H1 (cell line): ENCODE measurements at regions not wholly inside any gene's neighbourhood (a gene's known extent, or its start where the extent isn't known, plus 50 kb on each side); places are given as distances from the start of the nearest gene placed in this dataset.

Experiments
- CTCF ChIA-PET: fragments of 300-600 bp; sonication (Branson Sonifier 250); formaldehyde crosslinking; loops from one replicate; lab custom pipeline; 2021; ENCODE audit not compliant: partially characterized antibody; lab: Charles Lee
- POLR2A ChIA-PET: fragments of 300-600 bp; sonication (Branson Sonifier 250); formaldehyde crosslinking; loops from one replicate; lab custom pipeline; 2021; ENCODE audit warnings: inconsistent platforms; ENCODE audit not compliant: partially characterized antibody; lab: Charles Lee
- DNase-seq, 2 experiments: peaks; one replicate each; pipeline versions ENCODE4 v3.0.0 to v3.0.0-alpha.2; 2010 to 2022; ENCODE audit warnings: low spot score in 2 of 2, low read depth in 1 of 2, mixed read lengths in 1 of 2
- FAIRE-seq: peaks from 2 replicates; lab custom pipeline; 2011; peaks lifted over from hg19 to GRCh38; lab: Jason Lieb, UNC
- H2AFZ ChIP-seq: 2 replicates; pipeline ENCODE4 v1.8.1; 2012; ENCODE audit warnings: low read length, inconsistent platforms
- H2AK5ac ChIP-seq: 2 replicates; pipeline ENCODE4 v1.6.1; 2013; ENCODE audit warnings: low read depth, low read length
- H2BK120ac ChIP-seq: replicated peaks from 2 replicates; pipeline ENCODE3; 2013; ENCODE audit warnings: low read depth, low read length, inconsistent platforms
- H2BK12ac ChIP-seq: 2 replicates; pipeline ENCODE4 v1.6.1; 2013; ENCODE audit warnings: low read depth, low read length
- H2BK15ac ChIP-seq: 2 replicates; pipeline ENCODE4 v1.6.1; 2013; ENCODE audit warnings: low read length
- H2BK20ac ChIP-seq: 2 replicates; pipeline ENCODE4 v1.6.1; 2013; ENCODE audit warnings: low read length
- H2BK5ac ChIP-seq: 2 replicates; pipeline ENCODE4 v1.6.1; 2013; ENCODE audit warnings: low read depth, low read length
- H3K14ac ChIP-seq: 2 replicates; pipeline ENCODE4 v1.6.1; 2013; ENCODE audit warnings: inconsistent platforms; ENCODE audit not compliant: insufficient read length
- H3K18ac ChIP-seq: 2 replicates; pipeline ENCODE4 v1.6.1; 2013; ENCODE audit warnings: low read length; ENCODE audit errors: extremely low read depth
- H3K23ac ChIP-seq: 2 replicates; pipeline ENCODE4 v1.6.1; 2013; ENCODE audit warnings: inconsistent platforms; ENCODE audit not compliant: insufficient read length
- H3K23me2 ChIP-seq: 2 replicates; pipeline ENCODE4 v1.6.1; 2013; ENCODE audit warnings: low read depth, low read length
- H3K27ac ChIP-seq: 2 replicates; pipeline ENCODE4 v1.6.1; 2011; ENCODE audit warnings: low read depth, low read length, inconsistent platforms
- H3K27me3 ChIP-seq, 4 experiments: replicated peaks in 1 of 4; 1 replicate in 1 of 4; 2 replicates in 3 of 4; pipeline versions ENCODE4 v1.6.1 to v1.8.1; 2011 to 2013; ENCODE audit warnings: low read length in 3 of 4, mild to moderate bottlenecking in 3 of 4, inconsistent platforms in 2 of 4, mixed read lengths in 2 of 4, moderate library complexity in 1 of 4; ENCODE audit not compliant: control insufficient read depth in 3 of 4, insufficient read depth in 3 of 4; ENCODE audit errors: extremely low read depth in 1 of 4
- H3K36me3 ChIP-seq, 4 experiments: 2 replicates each; pipeline versions ENCODE4 v1.6.1 to v1.8.1; 2011 to 2013; ENCODE audit warnings: mild to moderate bottlenecking in 4 of 4, low read length in 3 of 4, moderate library complexity in 2 of 4, control low read depth in 1 of 4, inconsistent platforms in 1 of 4; ENCODE audit not compliant: insufficient read depth in 4 of 4, control insufficient read depth in 2 of 4
- H3K4ac ChIP-seq: replicated peaks from 2 replicates; pipeline ENCODE3; 2013; ENCODE audit warnings: low read length, low read depth, mixed read lengths, inconsistent platforms; ENCODE audit not compliant: insufficient read length
- H3K4me1 ChIP-seq, 4 experiments: replicated peaks in 1 of 4; 1 replicate in 1 of 4; 2 replicates in 3 of 4; pipeline versions ENCODE4 v1.6.1 to v1.8.1; 2011 to 2013; ENCODE audit warnings: low read length in 3 of 4, inconsistent platforms in 2 of 4, mixed read lengths in 1 of 4; ENCODE audit not compliant: insufficient read depth in 4 of 4, control insufficient read depth in 3 of 4
- H3K4me2 ChIP-seq, 2 experiments: 2 replicates each; pipeline versions ENCODE4 v1.6.1 to v1.8.1; 2011 to 2013; ENCODE audit warnings: low read depth in 2 of 2, low read length in 2 of 2, control low read depth in 1 of 2, inconsistent platforms in 1 of 2, mild to moderate bottlenecking in 1 of 2; ENCODE audit not compliant: insufficient read depth in 1 of 2
- H3K4me3 ChIP-seq, 4 experiments: fragments of 200-600, 300-600 bp in 1 of 4; sonication (generic), shearing (Covaris generic), sonication (Bioruptor Twin) in 1 of 4; 2 replicates each; pipeline versions ENCODE4 v1.5.1 to v1.8.1; 2011 to 2016; ENCODE audit warnings: low read length in 4 of 4, low read depth in 3 of 4, control low read depth in 2 of 4, inconsistent platforms in 2 of 4, mild to moderate bottlenecking in 2 of 4, mixed read lengths in 1 of 4, moderate library complexity in 1 of 4; ENCODE audit not compliant: insufficient read depth in 2 of 4; ENCODE audit errors: extremely low read depth in 1 of 4
- H3K56ac ChIP-seq: replicated peaks from 2 replicates; pipeline ENCODE3; 2013; ENCODE audit warnings: low read depth, mild to moderate bottlenecking, mixed read lengths, low read length, inconsistent platforms; ENCODE audit not compliant: insufficient read length
- H3K79me1 ChIP-seq: 2 replicates; pipeline ENCODE4 v1.6.1; 2013; ENCODE audit warnings: low read depth, low read length, control low read depth
- H3K79me2 ChIP-seq, 2 experiments: 2 replicates each; pipeline versions ENCODE4 v1.6.1 to v1.8.1; 2012 to 2013; ENCODE audit warnings: low read length in 2 of 2, mild to moderate bottlenecking in 2 of 2, inconsistent platforms in 1 of 2; ENCODE audit not compliant: insufficient read depth in 2 of 2, control insufficient read depth in 1 of 2
- H3K9ac ChIP-seq, 4 experiments: replicated peaks in 1 of 4; 1 replicate in 1 of 4; 2 replicates in 3 of 4; pipeline versions ENCODE4 v1.6.1 to v1.8.1; 2011 to 2013; ENCODE audit warnings: low read depth in 3 of 4, low read length in 3 of 4, control low read depth in 2 of 4, mild to moderate bottlenecking in 2 of 4, moderate library complexity in 2 of 4, inconsistent platforms in 1 of 4; ENCODE audit errors: extremely low read depth in 1 of 4
- H3K9me3 ChIP-seq, 2 experiments: 2 replicates each; pipeline versions ENCODE4 v1.6.1 to v1.8.1; 2012 to 2013; ENCODE audit warnings: mild to moderate bottlenecking in 2 of 2, moderate library complexity in 2 of 2, control low read depth in 1 of 2, inconsistent platforms in 1 of 2, low read depth in 1 of 2, low read length in 1 of 2, mixed read lengths in 1 of 2; ENCODE audit not compliant: insufficient read depth in 2 of 2
- H4K20me1 ChIP-seq, 2 experiments: replicated peaks in 1 of 2; 2 replicates each; pipeline versions ENCODE3 to v1.8.1; 2011 to 2013; ENCODE audit warnings: inconsistent platforms in 2 of 2, low read length in 2 of 2, mild to moderate bottlenecking in 1 of 2; ENCODE audit not compliant: insufficient read depth in 2 of 2, control insufficient read depth in 1 of 2
- H4K5ac ChIP-seq: 2 replicates; pipeline ENCODE4 v1.6.1; 2013; ENCODE audit warnings: low read length, low read depth, mixed read lengths, inconsistent platforms; ENCODE audit not compliant: insufficient read length
- H4K8ac ChIP-seq: 2 replicates; pipeline ENCODE4 v1.8.0; 2013; ENCODE audit warnings: mild to moderate bottlenecking, moderate library complexity, low read length, inconsistent platforms; ENCODE audit not compliant: insufficient read depth; ENCODE audit errors: extremely low read depth
- H4K91ac ChIP-seq: replicated peaks from 2 replicates; pipeline ENCODE3; 2013; ENCODE audit warnings: low read length, mixed read lengths, inconsistent platforms; ENCODE audit not compliant: insufficient read length
- BRCA1 ChIP-seq: IDR thresholded peaks from 2 replicates; pipeline ENCODE4 v1.6.1; 2012; ENCODE audit warnings: low read depth, low read length, improper control_type of control experiment
- POLR2A ChIP-seq, 2 experiments: IDR thresholded peaks; 1 replicate in 1 of 2; 2 replicates in 1 of 2; pipeline ENCODE4 v1.6.1; 2011; ENCODE audit warnings: low read depth in 2 of 2, low read length in 2 of 2, mild to moderate bottlenecking in 2 of 2; ENCODE audit errors: control extremely low read depth in 1 of 2
- SIX5 ChIP-seq: IDR thresholded peaks from 2 replicates; pipeline ENCODE4 v1.6.1; 2011; ENCODE audit warnings: mild to moderate bottlenecking, low read depth, low read length
- SP1 ChIP-seq: IDR thresholded peaks from 2 replicates; pipeline ENCODE4 v1.6.1; 2011; ENCODE audit warnings: low read depth, low read length
- ZNF274 ChIP-seq: IDR thresholded peaks from 2 replicates; pipeline ENCODE4 v1.7.0; 2012; ENCODE audit warnings: low read length, borderline replicate concordance; ENCODE audit errors: extremely low read depth
- WGBS, 2 experiments: shearing (Covaris generic) in 1 of 2; methylation state at CpG; one replicate each; pipeline versions ENCODE4 v1.1.6 to v1.1.7; 2013 to 2015; ENCODE audit warnings: low lambda C conversion rate in 2 of 2, mixed read lengths in 2 of 2, inconsistent platforms in 1 of 2, low coverage in 1 of 2, missing lambda C conversion rate in 1 of 2; ENCODE audit not compliant: insufficient replicate concordance in 2 of 2, insufficient coverage in 1 of 2, insufficient read length in 1 of 2; ENCODE audit errors: extremely low coverage in 1 of 2, missing lambda C conversion rate in 1 of 2; 5-methylcytosine and 5-hydroxymethylcytosine counted together
- TF ChIP-seq, protein P1 (sequence below): IDR thresholded peaks from 2 replicates; pipeline ENCODE4 v1.6.1; 2012; ENCODE audit warnings: inconsistent platforms

DNA sequence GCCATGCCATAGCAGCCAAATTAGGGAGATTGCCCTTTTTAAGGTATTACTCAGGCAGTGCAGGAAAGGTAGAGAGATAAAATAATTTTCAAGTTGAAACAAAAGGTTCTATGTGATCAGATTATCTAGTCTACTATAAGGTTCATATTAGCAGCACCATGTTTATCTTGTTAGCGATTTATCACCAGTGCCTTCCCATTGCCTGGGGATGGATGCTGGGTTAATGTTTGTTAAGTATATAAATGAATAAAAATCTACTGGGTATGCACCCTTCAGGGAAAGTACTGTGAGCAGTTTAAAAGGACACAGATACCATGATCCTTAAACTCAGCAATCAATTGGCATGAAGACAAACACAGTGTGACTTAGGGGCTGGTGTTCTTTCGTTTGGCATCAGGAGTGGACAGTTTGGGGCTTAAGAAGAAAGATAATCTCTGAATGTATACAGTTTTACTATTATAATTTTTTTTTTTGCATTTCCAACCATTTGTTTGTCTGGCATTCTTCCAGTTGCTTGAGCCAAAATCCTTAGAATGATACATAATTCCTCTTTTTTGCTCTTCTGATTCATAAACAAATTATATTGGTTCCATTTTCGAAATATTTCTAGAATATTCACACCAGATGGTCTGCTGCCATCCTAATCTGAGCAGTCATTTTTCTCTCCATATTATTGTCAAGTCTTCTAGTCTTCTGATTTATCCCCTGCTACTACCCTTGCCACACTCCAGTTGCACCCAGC is 512.8 kb upstream of the SLC8A1 start:
- H3K4me2 ChIP-seq: no peak overlapping the region
- no peak overlapping the region for H4K91ac ChIP-seq
- H2AK5ac ChIP-seq: no peak overlapping the region
- H3K23ac ChIP-seq: no peak overlapping the region
- no peak overlapping the region for H2BK15ac ChIP-seq
- H3K18ac ChIP-seq: no peak overlapping the region
- ChIA-PET POLR2A (no interaction called here), CTCF (no interaction called here)
- H3K27me3 ChIP-seq: no peaks in the 10 kb centered on the region
- no peak overlapping the region for H3K4me3 ChIP-seq
- H3K9me3 ChIP-seq: no peaks in the 10 kb centered on the region
- FAIRE-seq (no peak), DNase-seq (no peak)
- H4K5ac ChIP-seq: no peak overlapping the region
- H3K56ac ChIP-seq: no peak overlapping the region
- no peaks in the 10 kb centered on the region for H3K23me2 ChIP-seq
- no peak overlapping the region for H3K14ac ChIP-seq
- no peaks in the 10 kb centered on the region for H4K20me1 ChIP-seq
- no peaks in the 10 kb centered on the region; a peak in 1 of 8 replicates for H3K36me3 ChIP-seq
- 92% methylated on average over 3 of the region's 3 CpGs; no CpG with 5 or more reads in 1 of the 2 experiments for WGBS, 2 experiments
- H2BK120ac ChIP-seq: no peak overlapping the region
- no peak overlapping the region for H2AFZ ChIP-seq
- H2BK12ac ChIP-seq: no peak overlapping the region
- H3K9ac ChIP-seq: no peak overlapping the region
- no peak overlapping the region for H3K27ac ChIP-seq
- no peak overlapping the region for H2BK20ac ChIP-seq
- H4K8ac ChIP-seq: no peak overlapping the region
- H3K4ac ChIP-seq: no peak overlapping the region
- H3K4me1 ChIP-seq: no peaks in the 10 kb centered on the region
- no peak overlapping the region for H2BK5ac ChIP-seq
- no peaks in the 10 kb centered on the region for H3K79me2 ChIP-seq
- no peaks in the 10 kb centered on the region for H3K79me1 ChIP-seq
- TF ChIP-seq ZNF274 (no peak), SP1 (no peak), SIX5 (no peak), POLR2A (IDR thresholded peaks at IDR 0.05; ENCODE audit: control extremely low read depth in 1 of 2, low read depth in 2 of 2, low read length in 2 of 2) (no peak), BRCA1 (no peak)
- TF ChIP-seq, protein P1, sequence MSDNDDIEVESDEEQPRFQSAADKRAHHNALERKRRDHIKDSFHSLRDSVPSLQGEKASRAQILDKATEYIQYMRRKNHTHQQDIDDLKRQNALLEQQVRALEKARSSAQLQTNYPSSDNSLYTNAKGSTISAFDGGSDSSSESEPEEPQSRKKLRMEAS: no peak
